AG08396 (cell line): ENCODE measurements at regions not wholly inside any gene's neighbourhood (a gene's known extent, or its start where the extent isn't known, plus 50 kb on each side); places are given as distances from the start of the nearest gene placed in this dataset.

Source experiments
- DNase-seq: peaks from one replicate; pipeline ENCODE4 v3.0.0; 2012; ENCODE audit warnings: low spot score, mixed read lengths

DNA sequence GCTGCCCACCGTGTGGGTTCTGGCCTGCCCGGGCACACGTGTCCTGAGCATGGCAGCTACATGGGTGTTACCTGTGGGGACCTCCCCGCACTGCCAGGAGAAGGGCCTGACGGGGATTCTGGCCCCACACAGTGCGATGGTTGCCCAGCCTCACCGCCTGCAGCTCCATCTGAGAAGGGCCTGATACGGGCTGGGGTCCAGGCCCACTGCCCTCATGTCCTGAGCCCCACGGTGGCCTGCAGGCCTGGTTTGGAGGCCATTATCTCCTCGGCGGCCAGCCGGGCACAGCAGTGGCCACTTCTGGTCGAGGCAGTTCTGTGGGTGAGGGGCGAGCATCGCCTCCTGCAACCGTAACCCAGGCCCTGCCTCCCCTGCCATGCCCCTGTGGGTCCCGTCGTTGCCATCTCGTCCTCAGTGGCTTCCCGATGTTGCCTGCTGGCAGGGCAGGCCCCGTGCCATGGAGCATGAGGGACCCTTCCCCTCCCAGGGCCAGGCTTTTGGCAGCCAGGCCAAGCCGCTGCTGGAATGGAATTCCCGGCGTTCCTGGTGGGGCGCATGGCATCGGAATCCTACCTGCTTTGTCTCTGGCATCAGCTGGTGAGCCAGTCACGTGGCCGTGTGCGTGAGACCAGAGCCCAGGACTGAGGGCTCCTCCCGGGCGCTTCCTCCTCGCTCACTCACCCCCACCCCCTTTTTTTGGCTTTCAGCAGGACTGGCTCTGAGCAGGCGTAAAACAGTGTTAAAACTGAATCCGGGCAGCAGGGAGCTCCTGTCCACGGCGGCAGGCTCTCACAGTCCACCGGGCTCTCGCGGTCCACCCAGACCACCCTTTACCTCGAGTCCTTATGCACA lies 71.9 kb upstream of the PPARA start:
- peak; percentile 83 for DNase-seq

- no peak for DNase-seq
Measured at GRCh38 chr22:46079093-46079860, 71.0 kb upstream of the PPARA start.

DNA sequence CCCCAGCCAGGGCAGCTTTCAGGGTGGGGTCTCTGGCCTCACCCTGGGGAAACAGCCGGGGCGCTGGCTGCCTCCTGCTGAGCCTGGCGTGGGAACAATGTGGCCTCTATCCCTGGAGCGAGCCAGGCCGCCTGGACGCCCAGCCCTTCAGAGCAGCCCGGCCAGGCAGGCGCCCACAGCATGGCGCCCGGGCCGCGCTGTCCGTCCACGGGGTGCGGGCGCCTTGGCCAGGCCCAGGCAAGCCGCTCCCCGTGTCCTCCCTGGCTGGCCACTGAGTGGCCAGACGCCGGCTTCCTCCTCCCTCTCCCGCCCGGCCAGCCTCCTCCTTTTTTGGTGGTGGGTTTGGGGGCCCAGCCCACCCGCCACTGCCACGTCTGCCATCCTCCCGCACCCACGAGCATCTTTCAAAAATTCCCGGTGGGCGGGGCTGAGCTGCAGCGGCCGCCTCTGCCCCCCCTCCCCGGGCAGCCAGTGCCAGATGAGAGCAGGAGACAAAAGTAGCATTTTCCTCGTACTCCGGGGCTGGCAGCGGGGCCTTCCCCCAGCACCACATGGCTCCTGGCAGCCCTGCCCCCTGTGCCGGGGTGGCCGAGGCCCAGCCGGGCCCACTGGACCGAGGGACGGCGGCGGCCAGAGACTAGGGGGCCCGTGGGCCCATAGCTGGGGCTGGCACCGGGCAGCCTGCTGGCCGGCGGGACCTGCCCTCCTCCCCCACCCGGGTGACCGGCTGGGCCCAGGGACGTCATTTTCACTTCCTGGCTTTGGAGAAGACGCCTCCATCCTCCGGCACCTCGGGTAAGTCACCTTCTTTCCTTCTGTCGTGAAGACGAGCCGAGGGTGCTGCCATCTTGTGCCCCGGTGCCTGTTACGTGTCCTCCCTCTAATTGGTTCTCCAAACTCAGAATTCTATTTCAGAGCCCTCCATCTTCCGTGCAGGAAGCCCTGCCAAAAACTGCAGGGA lies 70.2 kb upstream of the PPARA start:
- peak; percentile 90 for DNase-seq

GRCh38 chr22:46081036-46081830 lies 69.1 kb upstream of the PPARA start:
- no peak for DNase-seq

DNA sequence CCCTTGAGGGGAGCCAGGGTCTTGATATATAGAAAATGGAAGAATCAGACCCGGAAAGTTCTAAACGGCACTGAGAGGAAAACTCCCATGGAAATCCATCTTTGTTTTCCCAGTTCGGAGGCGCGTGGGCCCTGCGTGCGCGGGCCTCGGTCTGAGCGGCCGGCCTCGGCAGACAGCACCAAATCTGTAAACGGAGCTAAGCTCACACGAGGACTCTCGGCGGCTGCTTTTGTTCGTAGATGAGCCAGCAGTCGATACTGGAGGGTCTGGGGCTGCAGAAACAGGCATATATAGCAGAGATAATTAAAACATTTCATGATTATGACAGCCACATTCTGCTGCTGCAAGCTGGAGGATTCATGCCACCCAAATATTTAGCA lies 68.5 kb upstream of the PPARA start:
- DNase-seq: no peak

GRCh38 chr22:46082633-46083032 lies 67.7 kb upstream of the PPARA start:
- no peak for DNase-seq

GRCh38 chr22:46083383-46084350 lies 66.7 kb upstream of the PPARA start:
- DNase-seq: no peak

- DNase-seq: no peak
Measured at GRCh38 chr22:46084376-46084775, 66.0 kb upstream of the PPARA start.

DNA sequence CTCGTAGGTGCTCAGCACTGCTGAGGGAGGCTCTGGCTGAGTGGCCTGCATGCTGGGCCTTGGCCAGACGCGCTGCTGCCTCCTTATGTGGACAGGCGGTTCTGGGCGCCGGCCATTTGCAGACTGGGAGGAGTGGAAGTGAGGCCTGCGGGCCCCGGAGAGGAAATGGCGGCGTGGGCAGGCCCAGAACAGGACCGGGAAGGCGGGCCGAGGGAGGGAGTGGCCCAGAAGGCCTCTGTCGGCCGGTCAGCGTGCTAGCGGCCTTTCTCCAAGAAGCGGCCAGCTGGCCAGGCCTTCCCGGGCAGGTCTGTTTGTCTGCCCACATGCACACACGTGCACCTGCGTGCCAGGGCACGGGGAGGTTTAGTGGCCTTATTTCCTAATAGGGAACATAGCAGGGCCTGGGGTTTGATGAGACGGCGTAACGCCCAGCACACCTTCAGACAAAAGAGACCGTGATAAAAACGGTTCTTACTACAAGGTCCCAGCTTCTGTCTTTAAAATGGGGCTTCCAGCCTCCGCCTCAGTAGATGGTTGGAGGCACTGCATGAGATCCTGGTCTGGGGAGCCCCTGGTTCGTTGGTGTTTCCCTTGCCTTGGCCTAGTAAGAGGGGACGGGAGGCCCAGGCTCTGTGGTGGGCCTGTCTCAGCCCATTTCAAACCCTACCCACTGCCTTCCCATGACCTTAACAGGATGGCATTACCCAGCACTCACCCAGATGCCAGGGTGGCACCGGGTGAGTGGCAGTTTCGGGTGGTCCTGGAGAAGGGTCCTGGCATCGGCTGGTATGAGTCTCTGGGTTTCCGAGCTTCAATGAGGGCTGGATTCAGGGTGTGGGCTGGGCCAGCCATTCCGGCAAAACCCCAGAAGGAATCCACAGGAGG lies 65.1 kb upstream of the PPARA start:
- DNase-seq: peak; percentile 83

GRCh38 chr22:46085828-46086576 lies 64.3 kb upstream of the PPARA start:
- peak; percentile 85 for DNase-seq

DNA sequence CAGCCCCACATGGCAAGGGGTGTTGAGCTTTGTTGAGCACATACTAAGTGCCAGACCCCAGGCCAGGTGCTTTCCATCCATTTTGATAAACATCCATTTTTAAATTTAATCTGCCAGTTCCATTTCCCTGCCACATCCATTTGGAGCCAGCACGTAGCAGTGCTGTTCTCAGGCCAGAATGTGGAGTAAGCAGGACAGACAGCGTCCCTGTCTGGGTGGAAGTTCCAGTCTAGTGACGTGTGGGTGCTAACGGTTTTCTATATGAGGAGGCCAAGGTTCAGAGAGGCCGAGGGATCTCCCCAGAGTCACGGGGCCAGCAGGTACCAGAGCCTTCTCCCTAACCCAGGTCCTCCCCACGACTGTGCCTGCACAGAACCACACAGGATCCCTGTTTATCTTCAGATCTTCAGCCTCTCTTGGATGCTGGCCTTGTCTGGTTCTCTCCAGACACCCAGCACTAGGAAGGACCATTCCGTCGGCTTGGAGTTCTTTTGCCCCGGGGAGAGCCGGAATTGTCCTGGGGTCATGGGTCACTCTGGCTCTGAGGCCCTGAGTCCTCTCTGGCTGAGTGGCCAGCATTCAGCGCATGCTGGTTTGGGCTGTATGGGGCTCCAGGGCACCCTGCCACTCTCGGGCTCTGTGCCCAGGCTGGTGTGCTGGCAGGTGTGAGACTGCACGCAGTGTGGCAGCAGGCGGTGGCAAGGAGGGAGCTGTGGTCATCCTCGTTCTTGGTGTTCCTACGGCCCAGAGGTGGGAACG lies 63.6 kb upstream of the PPARA start:
- DNase-seq: no peak

DNA sequence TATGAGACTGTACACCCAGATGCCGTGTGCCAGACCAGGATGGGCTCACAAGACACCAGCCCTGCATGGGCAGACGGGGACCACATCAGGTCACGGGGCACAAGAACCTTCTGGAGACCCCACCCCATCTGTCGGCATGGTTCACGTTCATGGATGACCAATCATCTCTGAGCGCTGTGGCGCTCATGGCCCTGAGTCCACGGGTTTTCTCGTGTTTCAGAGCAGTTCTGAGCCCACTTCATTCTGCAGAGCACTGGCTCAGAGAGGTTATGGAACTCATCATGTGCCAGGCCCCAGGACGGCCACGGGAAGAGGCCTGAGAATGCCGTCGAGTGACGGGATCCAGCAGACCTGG lies 63.0 kb upstream of the PPARA start:
- DNase-seq: no peak

- peak; percentile 91 for DNase-seq
Measured at GRCh38 chr22:46087816-46088277, 62.5 kb upstream of the PPARA start.

DNA sequence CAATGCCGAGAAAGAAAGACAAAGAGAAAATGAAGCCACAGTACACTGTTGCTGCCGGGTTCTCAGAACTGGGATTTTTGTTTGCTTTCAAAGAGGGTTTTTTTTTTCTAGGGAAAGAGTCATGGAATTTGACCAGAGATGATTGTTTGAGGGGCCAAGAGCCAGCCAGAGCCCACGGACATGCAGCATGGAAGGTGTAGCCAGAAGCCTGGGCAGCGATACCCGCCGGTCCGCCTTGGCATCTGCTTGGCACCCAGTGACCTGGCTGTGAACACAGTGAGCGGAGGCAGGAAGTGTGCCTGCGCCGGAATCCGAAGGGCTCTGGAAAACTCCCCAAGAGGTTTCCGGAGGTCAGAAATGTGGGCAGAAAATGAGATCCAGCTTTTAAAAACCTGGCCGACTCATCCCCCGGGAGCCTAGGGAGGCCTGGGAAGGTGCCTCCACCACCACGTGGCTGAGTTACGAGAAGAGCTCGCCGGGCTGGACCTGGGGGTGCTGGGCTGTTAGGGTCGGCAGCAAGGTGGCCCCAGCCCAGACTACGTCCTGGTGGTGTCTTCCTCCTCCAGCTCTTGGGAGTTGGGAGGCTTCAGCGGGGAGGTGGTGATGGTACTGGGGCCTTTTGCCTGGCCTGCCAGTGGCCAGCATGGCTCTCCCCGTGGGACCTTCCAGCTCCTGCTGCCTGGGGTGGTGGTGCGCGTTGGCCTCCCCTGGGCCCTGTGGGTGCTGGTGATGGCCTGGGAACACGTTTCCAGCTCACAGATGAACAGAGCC lies 61.6 kb upstream of the PPARA start:
- DNase-seq: no peak

GRCh38 chr22:46089426-46090035 lies 60.8 kb upstream of the PPARA start:
- DNase-seq: no peak

DNA sequence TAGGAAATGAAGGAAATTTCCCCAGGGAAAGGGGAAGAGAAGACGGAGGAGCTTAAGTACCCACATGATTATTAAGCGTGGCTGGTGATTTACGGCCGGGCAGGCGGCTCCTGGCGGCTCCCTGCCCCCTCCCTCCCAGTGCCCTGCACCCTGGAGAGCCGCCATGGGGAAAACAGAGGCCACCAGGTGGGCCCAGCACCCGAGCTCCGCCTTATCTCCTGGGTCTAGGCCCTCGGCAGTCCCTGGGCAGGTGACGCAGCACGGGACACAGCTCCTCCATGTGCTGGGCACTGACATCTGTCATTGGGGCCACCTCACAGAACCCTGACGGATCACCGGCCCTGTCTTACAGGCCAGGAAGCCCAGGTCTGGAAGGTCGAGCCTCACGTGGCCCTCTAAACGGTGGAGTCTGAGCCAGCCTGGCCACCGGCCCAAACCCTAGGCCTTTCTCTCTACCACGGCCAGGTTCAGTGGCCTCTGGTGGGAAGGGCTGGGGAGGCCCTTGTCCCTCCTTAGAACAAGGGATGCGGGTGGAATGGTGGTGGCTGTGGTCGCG lies 60.2 kb upstream of the PPARA start:
- DNase-seq: no peak
